ENCODE measurements at regions not wholly inside any gene's neighbourhood (a gene's known extent, or its start where the extent isn't known, plus 50 kb on each side); places are given as distances from the start of the nearest gene placed in this dataset.
"Not testable (repeated sequence)": the region's sequence is repeated elsewhere in the genome, so short reads cannot be mapped to it uniquely, and the experiment has no call there.

GRCh38 chr2:18046558-18047212 is 168.2 kb downstream of the KCNS3 start:
- DNase-seq (ENCODE audit: low read depth in 2 of 2) = no peak

GRCh38 chr2:18046017-18046416 is 167.6 kb downstream of the KCNS3 start:
- DNase-seq (ENCODE audit: low read depth in 2 of 2) = no peak

GRCh38 chr2:18045230-18045629 is 166.8 kb downstream of the KCNS3 start:
- DNase-seq (ENCODE audit: low read depth in 2 of 2) = no peak

GRCh38 chr2:18017381-18017780 is 138.9 kb downstream of the KCNS3 start:
- not testable (repeated sequence) for DNase-seq (ENCODE audit: low read depth in 2 of 2)

GRCh38 chr2:18009891-18010290 is 131.4 kb downstream of the KCNS3 start:
- DNase-seq (ENCODE audit: low read depth in 2 of 2) = no peak

GRCh38 chr2:18005411-18005810 is 126.9 kb downstream of the KCNS3 start:
- DNase-seq (ENCODE audit: low read depth in 2 of 2) = no peak

- DNase-seq (ENCODE audit: low read depth in 2 of 2) = no peak
Measured at GRCh38 chr2:18001671-18002070, 123.2 kb downstream of the KCNS3 start.

GRCh38 chr2:17996978-17997377 is 118.5 kb downstream of the KCNS3 start:
- no peak for DNase-seq (ENCODE audit: low read depth in 2 of 2)

- no peak for DNase-seq (ENCODE audit: low read depth in 2 of 2)
Measured at GRCh38 chr2:17995593-17995992, 117.1 kb downstream of the KCNS3 start.

Measured in dermis microvascular lymphatic vessel endothelial cell (primary cell).